ENCODE measurements at regions not wholly inside any gene's neighbourhood (a gene's known extent, or its start where the extent isn't known, plus 50 kb on each side); places are given as distances from the start of the nearest gene placed in this dataset.
"Not testable (repeated sequence)": the region's sequence is repeated elsewhere in the genome, so short reads cannot be mapped to it uniquely, and the experiment has no call there.

DNA sequence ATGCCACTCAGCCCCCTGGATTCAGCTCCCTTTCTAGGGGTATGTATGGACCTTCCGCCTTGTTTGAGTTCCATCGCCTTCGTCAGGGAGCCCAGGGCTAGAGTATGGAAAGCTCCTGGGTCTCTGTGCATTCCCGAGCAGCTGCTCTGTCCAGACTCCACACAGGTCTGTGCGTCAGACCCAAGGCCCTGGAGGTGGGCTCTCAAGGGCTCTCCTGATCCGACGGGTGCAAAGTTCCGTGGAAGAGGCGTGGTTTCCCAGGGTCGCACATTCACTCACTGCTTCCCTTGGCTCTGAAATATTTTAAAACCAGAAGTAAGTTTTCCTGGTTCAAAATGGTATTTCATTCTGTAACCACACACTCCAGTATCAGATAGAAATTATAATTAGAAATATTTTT, 863.2 kb downstream of the TRIML1 start:
- no peak for DNase-seq (ENCODE audit: low read depth, low spot score)

DNA sequence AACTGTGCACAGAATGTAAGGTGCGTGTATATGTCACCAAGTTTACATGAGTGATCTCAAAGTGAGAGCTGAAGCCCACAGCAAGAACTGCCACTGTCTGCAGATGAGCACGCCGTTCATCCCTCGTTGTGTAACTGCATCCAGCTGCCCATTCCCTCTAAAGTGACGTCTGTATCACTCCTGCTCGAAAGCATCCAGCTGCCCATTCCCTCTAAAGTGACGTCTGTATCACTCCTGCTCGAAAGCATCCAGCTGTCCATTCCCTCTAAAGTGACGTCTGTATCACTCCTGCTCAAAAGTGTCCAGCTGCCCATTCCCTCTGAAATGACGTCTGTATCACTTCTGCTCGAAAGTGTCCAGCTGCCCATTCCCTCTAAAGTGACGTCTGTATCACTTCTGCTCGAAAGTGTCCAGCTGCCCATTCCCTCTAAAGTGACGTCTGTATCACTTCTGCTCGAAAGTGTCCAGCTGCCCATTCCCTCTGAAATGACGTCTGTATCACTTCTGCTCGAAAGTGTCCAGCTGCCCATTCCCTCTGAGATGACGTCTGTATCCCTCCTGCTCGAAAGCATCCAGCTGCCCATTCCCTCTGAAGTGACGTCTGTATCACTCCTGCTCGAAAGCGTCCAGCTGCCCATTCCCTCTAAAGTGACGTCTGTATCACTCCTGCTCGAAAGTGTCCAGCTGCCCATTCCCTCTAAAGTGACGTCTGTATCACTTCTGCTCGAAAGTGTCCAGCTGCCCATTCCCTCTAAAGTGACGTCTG, 871.4 kb downstream of the TRIML1 start:
- DNase-seq (ENCODE audit: low read depth, low spot score), result not testable (repeated sequence)

GRCh38 chr4:189021831-189022230, 882.6 kb downstream of the TRIML1 start:
- no peak for DNase-seq (ENCODE audit: low read depth, low spot score)

DNA sequence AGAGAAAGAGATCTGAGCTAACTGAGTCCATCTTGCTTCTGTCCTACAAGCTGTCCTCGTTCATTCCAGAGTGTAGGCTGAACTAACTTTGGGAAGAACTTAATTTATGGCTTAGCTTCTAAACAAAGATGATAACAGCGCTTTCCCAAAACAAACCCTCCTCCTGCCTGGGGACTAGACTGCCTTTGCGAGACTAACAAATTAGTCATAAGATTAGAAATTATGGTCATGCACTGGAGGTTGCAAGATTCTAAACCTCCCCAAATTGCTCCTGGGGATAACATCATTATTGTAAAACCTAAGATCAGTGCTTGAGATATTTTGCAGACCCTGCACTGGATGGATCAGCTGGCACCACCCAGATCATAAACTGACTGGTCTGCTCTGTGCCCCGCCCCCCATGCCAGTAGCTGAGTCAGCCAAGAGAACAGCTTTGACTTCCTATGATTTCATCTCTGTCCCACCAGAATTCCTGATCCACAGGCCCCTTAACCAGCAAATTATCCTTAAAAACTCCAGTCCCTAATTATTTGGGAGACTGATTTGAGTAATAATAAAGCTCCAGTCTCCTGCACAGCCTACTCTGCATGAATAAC, 883.3 kb downstream of the TRIML1 start:
- no peak for DNase-seq (ENCODE audit: low read depth, low spot score)

DNA sequence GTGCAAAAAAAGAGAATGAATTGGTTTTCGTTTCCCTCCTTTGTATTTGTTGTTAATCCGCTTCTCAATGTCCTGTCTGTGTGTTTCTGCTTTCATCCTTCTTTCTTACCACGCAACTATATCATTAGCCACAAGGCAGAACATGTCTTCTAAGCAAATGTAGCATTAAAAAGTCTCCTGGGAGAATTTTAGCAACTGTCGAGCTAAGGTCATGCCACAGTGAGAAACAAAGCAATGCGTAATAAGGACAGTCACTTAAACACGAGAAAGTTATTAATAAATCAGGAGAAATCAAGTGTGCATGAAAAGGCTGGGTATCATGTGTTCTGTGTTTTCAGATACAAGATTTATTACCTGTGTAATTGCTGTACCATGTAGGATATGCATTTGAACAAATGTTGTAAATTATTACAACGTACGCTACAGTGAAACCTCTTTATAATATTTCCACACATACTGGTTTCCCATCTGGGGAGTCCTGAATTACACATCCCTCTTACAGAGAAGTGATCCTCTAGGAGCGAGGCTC, 890.8 kb downstream of the TRIML1 start:
- DNase-seq (ENCODE audit: low read depth, low spot score), result no peak

- no peak for DNase-seq (ENCODE audit: low read depth, low spot score)
Measured at GRCh38 chr4:189032606-189033338, 893.5 kb downstream of the TRIML1 start.

DNA sequence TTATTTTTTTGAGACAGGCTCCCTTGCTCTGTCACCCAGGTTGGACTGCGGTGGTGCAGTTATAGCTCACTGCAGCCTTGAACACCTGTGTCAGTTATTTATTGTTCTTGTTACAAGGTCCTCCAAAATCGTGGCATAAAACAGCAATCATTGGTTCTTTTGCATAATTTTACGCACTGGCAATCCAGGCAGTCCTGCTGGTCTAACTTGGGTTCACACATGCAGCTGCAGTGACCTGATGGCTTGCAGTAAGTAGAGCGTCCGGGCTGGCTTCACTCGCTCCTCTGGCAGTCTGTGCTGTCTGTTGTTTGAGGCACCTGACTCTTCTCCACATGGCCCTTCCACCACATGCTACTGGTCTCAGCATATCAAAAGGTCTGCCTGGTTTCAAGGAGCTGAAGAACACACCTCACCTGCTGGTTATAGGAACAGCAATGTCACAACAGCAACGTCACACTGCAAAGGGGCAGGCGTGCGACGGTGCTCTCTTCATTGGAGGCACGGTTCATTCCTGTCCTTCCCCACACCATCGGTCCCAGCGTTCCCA, 894.6 kb downstream of the TRIML1 start:
- no peak for DNase-seq (ENCODE audit: low read depth, low spot score)

DNA sequence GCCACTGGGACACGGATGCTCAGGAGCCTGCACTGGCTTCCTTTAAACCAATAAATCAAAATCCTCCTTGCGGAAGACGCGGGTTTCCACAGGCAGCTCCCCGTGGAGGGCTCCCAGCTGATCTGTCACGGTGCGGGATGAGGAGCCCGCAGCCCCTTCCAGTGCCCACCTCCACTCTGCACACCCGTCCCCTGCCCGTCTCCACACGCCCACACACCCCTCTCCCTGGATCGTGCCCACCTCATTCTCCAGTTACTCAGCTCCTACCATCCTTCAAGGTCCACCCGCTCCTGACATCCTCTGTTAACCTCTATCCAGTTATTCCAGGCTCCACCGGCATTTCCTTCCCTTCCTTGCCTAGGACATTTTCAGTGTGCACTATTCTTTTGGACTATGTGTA, 895.9 kb downstream of the TRIML1 start:
- no peak for DNase-seq (ENCODE audit: low read depth, low spot score)

GRCh38 chr4:189035654-189036053, 896.4 kb downstream of the TRIML1 start:
- no peak for DNase-seq (ENCODE audit: low read depth, low spot score)

DNA sequence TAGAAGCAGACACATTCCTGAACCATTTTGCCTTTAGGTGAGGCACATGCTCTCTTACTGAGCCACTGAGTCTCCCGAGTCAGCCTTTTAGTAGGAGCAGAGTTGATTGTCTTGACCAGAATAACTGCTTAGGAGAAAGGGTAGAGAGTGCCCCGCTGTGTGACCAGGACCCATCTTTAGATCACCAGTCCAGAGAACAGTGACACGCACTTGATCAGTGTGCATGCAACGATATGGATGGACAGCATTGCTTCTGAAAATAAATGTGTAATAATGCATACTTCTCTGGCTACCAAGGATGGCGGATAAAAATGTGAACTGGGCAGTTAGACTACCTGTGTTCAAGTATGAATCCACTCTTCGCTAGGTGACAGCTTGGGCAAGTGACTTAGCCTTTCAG, 897.7 kb downstream of the TRIML1 start:
- no peak for DNase-seq (ENCODE audit: low read depth, low spot score)

GRCh38 chr4:189046642-189047041, 894.0 kb upstream of the FRG1 start:
- no peak for DNase-seq (ENCODE audit: low read depth, low spot score)

GRCh38 chr4:189048119-189048518, 892.6 kb upstream of the FRG1 start:
- DNase-seq (ENCODE audit: low read depth, low spot score), result no peak

DNA sequence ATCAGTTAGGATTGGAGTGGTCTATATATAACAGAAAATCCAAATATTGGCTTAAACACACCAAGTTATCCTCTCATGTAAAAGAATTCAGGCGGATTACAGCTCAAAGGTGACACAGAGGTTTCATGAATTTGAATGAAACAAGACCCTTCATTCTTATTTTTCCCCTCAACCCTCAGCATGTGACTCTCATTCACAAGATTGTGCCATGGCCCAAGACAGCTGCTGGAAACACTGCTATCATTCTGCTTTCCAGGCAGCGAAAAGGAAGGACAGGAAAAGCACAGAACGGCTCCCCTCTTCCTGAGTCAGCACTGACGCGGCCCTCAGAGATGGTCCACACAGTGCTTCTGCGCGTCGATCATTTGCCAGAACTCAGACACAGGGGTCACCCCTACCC, 891.0 kb upstream of the FRG1 start:
- DNase-seq (ENCODE audit: low read depth, low spot score), result no peak

- DNase-seq (ENCODE audit: low read depth, low spot score), result no peak
Measured at GRCh38 chr4:189050643-189051042, 890.0 kb upstream of the FRG1 start.

GRCh38 chr4:189053621-189054020, 887.1 kb upstream of the FRG1 start:
- no peak for DNase-seq (ENCODE audit: low read depth, low spot score)

DNA sequence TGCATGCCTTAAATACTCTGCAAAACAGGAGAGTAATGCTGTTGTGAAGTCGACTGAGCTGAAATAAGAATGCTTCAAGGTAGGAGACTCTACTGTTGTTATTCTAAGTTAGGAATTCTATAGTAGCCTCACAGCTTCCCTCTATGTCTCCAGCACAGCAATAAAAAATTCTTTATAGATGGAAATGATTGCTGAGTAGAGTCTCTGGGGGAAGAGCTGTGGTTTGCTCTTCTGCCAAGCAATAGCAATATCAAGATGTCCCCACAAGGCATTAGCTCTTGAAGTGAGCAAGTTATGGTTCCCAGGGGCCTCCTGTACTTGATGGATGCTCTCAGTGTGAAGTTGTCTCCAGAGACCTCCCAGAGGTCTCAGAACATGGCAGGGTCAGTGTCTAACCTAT, 880.6 kb upstream of the FRG1 start:
- no peak for DNase-seq (ENCODE audit: low read depth, low spot score)

- no peak for DNase-seq (ENCODE audit: low read depth, low spot score)
Measured at GRCh38 chr4:189062047-189062820, 878.4 kb upstream of the FRG1 start.

DNA sequence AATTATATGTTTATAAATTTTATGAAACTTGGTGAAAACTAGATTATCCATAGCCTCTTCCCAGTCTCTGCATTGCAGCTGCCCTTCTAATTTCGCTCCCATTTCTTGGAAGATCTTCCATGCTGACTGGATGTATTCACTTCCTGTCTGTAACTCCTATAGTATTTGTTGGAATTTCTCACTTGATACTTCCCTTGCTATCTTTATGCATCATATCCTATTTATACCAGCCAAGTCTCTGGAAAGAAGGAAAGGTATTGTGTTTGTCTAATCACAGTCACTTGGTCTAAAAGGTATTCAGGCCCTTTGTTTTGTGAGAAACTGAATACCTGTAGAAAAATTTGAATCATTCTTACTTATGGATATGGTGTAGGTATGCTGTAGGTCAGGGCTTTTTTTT, 870.9 kb upstream of the FRG1 start:
- DNase-seq (ENCODE audit: low read depth, low spot score), result no peak

DNA sequence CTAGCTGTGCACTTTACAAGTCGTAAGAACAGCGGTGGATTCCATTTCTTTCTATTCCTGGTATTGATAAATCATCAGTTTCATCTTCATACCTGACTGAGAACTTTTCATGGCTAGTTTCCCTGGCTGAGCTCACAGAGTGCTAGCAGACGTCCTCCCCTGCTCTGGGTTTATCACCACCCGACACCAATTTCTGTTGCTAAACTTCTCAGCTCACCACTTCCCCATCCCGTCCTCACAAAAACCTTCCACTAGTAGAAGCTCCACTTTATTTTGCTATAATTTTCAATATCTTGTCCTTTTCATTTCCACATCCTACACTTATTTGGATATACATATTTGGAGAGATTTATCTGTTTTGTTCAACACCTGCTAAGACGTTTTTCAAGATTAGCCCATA, 869.4 kb upstream of the FRG1 start:
- no peak for DNase-seq (ENCODE audit: low read depth, low spot score)

DNA sequence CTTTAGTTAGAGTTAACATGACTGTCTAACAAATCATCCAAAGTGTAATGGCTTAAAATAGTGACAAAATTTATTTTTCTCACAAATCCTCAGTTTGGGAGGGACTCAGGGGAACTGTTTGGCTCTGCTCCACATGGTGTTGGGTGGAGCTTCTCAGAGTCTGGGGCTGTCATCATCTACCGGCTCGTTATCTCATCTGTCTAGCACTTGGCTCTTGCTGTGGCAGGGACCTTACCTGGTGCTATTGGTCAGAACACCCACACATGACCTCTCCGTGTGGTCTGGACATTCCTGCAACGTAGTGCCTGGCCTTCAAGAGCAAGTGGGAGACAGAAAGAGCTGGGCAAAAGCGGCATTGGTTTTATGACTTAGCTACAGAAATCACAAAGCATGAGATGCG, 866.9 kb upstream of the FRG1 start:
- DNase-seq (ENCODE audit: low read depth, low spot score), result no peak

DNA sequence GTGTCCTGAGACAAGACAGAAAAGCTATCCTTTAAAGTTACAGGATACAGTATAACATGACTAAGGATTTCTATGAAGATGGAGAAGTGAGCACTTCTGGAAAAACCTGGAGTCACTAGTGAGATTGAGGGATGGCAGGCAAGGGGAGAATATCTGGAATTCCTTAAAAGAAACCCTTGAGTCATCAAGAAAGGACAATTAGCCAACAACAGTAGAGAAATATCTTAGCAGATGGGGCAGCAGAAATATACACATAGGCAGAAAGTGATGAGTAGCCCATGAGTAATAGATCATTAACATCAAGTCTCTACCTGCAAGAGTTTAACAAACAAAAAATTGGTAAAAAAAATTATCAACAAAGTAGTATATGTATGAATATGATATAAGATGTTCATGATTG, 858.8 kb upstream of the FRG1 start:
- DNase-seq (ENCODE audit: low read depth, low spot score), result no peak

GRCh38 chr4:189083769-189084168, 856.9 kb upstream of the FRG1 start:
- no peak for DNase-seq (ENCODE audit: low read depth, low spot score)
